Left ventricle myocardium inferior (tissue), 1 donor: ENCODE measurements at regions not wholly inside any gene's neighbourhood (a gene's known extent, or its start where the extent isn't known, plus 50 kb on each side); places are given as distances from the start of the nearest gene placed in this dataset.

ENCODE experiments used
- DNase-seq: peaks from one replicate; pipeline ENCODE4 v3.0.0-alpha.2; 2020
- H3K27ac ChIP-seq: fragments of 200-600 bp; replicated peaks from 2 replicates; pipeline ENCODE4 v1.8.0; 2021
- H3K27me3 ChIP-seq: fragments of 200-600 bp; 2 replicates; pipeline ENCODE4 v1.8.0; 2021; ENCODE audit warnings: low read depth
- H3K36me3 ChIP-seq: fragments of 200-600 bp; 2 replicates; pipeline ENCODE4 v1.8.0; 2021
- H3K4me1 ChIP-seq: fragments of 200-600 bp; 2 replicates; pipeline ENCODE4 v1.8.0; 2021
- H3K4me3 ChIP-seq: fragments of 200-600 bp; 2 replicates; pipeline ENCODE4 v1.8.0; 2021; ENCODE audit warnings: mild to moderate bottlenecking, moderate library complexity
- H3K9me3 ChIP-seq: fragments of 200-600 bp; replicated peaks from 2 replicates; pipeline ENCODE4 v1.8.0; 2021
- intact Hi-C: fragments of 100-400 bp; cut with micrococcal nuclease; formaldehyde crosslinking; loops from one replicate; pipeline ENCODE4 v1.11.0; 2022
- TF ChIP-seq, protein P1 (sequence below): fragments of 200-600 bp; IDR thresholded peaks from 2 replicates; pipeline ENCODE4 v1.8.0; 2021; ENCODE audit warnings: antibody characterized with exemption, mild to moderate bottlenecking, borderline replicate concordance
- donor health status: DM: no; HTN: yes; CAD: no; lungs with severe emphysema.

DNA sequence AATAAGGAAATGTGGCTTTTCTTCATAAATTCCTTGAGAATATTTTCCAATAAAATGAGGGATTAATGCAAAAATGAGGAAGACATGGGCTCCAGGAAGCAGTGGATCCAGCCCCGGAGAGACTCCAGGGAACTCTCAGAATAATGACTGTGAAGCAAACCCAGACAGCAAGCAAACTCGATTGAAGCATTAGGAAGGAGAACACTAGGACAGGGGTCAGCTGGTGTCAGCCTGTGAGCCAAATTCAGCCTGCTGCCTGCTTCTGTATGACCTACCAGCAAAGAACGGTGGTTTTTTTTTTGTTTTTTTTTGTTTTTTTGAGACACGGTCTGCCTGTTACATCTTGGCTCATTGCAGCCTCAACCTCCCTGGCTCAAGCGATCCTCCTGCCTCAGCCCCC, 133.9 kb upstream of the FOXN2 start:
- no peak for DNase-seq
- Histone ChIP-seq H3K27me3 (no peaks in the 10 kb centered on the region), H3K4me1 (no peaks in the 10 kb centered on the region), H3K4me3 (no peak overlapping the region), H3K36me3 (no peaks in the 10 kb centered on the region), H3K27ac (no peak overlapping the region), H3K9me3 (no peaks in the 10 kb centered on the region)
- TF ChIP-seq, protein P1, sequence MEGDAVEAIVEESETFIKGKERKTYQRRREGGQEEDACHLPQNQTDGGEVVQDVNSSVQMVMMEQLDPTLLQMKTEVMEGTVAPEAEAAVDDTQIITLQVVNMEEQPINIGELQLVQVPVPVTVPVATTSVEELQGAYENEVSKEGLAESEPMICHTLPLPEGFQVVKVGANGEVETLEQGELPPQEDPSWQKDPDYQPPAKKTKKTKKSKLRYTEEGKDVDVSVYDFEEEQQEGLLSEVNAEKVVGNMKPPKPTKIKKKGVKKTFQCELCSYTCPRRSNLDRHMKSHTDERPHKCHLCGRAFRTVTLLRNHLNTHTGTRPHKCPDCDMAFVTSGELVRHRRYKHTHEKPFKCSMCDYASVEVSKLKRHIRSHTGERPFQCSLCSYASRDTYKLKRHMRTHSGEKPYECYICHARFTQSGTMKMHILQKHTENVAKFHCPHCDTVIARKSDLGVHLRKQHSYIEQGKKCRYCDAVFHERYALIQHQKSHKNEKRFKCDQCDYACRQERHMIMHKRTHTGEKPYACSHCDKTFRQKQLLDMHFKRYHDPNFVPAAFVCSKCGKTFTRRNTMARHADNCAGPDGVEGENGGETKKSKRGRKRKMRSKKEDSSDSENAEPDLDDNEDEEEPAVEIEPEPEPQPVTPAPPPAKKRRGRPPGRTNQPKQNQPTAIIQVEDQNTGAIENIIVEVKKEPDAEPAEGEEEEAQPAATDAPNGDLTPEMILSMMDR = no peak
- intact Hi-C loops = no loop called here

DNA sequence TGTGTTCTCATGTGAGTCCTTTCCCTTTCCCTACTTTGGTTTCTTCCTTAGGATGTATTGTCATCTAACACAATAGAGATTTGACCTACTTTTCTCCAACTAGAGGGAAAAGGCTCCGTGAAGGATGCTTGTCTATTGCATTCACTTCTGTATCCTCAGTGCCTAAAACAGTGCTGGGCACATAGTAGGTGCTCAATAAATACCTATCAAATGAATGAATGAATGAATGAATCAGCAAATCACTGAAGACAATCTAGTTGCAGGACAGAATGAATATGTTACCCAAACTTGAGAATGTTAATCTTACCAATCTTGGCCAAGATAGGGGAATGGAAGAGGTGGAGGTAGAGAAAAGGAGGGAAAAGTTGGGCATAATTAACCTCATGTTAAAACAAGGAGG, 131.2 kb upstream of the FOXN2 start:
- Histone ChIP-seq H3K4me3 (no peak overlapping the region), H3K4me1 (no peaks in the 10 kb centered on the region), H3K27ac (no peak overlapping the region), H3K27me3 (no peaks in the 10 kb centered on the region), H3K36me3 (no peaks in the 10 kb centered on the region), H3K9me3 (no peaks in the 10 kb centered on the region)
- intact Hi-C loops = no loop called here
- DNase-seq = no peak
- TF ChIP-seq, protein P1 = no peak

DNA sequence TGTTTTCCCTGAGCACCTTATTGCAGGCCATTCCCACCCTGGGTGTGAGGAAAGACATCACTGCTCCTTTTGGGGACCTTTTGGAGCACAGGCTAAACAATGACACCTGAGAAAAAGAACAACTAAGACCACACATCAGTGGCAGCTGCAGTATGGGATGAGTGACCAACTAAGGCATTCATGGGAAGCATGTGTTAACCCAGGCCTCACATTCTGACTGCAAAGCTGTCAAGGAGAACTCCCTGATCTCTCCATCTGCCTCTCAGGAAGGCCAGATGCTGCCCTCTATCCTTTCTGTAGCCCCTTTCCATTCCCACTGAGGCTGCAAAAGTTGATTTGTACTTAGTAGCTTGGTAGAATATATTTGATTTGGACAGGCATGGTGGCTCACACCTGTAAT, 130.5 kb upstream of the FOXN2 start:
- intact Hi-C loops = no loop called here
- no peak for DNase-seq
- Histone ChIP-seq H3K36me3 (no peaks in the 10 kb centered on the region), H3K9me3 (no peaks in the 10 kb centered on the region), H3K27ac (no peak overlapping the region), H3K4me3 (no peak overlapping the region), H3K4me1 (no peaks in the 10 kb centered on the region), H3K27me3 (no peaks in the 10 kb centered on the region)
- TF ChIP-seq, protein P1 = no peak

DNA sequence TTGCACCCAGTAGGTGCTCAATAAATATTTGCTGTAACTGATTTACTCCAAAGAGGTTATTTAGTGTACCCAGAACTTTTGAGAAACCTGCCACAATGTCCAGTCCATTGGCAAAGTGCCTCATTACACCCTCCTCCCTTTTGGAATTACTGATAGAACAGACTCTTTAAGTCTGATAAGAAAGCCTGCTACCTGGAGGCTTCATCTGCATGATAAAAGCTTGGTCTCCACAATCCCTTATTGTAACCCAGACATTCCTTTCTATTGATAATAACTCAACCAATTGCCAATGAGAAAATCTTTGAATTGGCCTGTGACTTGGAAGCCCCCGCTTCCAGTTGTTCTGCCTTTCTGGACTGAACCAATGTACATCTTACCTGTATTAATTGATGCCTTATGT, 127.0 kb upstream of the FOXN2 start:
- Histone ChIP-seq H3K4me3 (no peak overlapping the region), H3K4me1 (no peaks in the 10 kb centered on the region), H3K27ac (no peak overlapping the region), H3K9me3 (no peaks in the 10 kb centered on the region), H3K27me3 (no peaks in the 10 kb centered on the region), H3K36me3 (no peaks in the 10 kb centered on the region)
- TF ChIP-seq, protein P1 = no peak
- intact Hi-C loops = no loop called here
- no peak for DNase-seq

DNA sequence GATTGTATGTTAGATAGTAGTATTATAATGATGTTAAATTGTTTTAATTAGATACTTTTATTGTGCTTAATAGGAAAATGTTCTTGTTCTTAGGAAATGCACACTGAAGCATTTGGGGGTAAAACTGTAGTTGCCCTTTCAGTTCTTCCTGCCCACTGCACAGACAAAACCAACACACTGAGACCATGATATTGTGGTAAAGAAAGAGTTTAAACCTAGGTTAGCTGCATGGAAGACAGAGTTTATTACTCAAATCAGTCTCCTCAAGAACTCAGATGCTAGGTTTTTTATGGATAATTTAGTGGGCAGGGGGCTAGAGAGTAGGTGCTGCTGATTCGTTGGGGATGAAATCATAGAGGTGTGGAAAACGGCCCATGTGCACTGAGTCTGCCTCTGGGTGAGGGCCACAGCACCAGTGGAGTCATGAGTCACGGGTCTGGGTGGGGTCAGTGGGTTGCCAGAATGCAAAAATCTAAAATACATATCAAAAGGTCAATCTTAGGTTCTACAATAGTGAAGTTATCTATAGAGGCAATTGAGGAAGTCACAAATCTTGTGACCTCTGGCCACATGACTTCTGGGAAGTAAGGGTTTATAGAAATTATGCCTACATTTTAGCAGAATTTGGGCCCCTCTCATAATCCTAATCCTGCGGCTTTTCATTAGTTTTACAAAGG, 124.8 kb upstream of the FOXN2 start:
- no peak for DNase-seq
- H3K27ac ChIP-seq = no peak overlapping the region
- intact Hi-C loops = no loop called here
- no peaks in the 10 kb centered on the region for H3K27me3 ChIP-seq
- H3K36me3 ChIP-seq = no peaks in the 10 kb centered on the region
- no peak overlapping the region for H3K4me3 ChIP-seq
- H3K4me1 ChIP-seq = no peaks in the 10 kb centered on the region
- TF ChIP-seq, protein P1 = no peak
- no peaks in the 10 kb centered on the region for H3K9me3 ChIP-seq
